ENCODE measurements at regions not wholly inside any gene's neighbourhood (a gene's known extent, or its start where the extent isn't known, plus 50 kb on each side); places are given as distances from the start of the nearest gene placed in this dataset.

DNA sequence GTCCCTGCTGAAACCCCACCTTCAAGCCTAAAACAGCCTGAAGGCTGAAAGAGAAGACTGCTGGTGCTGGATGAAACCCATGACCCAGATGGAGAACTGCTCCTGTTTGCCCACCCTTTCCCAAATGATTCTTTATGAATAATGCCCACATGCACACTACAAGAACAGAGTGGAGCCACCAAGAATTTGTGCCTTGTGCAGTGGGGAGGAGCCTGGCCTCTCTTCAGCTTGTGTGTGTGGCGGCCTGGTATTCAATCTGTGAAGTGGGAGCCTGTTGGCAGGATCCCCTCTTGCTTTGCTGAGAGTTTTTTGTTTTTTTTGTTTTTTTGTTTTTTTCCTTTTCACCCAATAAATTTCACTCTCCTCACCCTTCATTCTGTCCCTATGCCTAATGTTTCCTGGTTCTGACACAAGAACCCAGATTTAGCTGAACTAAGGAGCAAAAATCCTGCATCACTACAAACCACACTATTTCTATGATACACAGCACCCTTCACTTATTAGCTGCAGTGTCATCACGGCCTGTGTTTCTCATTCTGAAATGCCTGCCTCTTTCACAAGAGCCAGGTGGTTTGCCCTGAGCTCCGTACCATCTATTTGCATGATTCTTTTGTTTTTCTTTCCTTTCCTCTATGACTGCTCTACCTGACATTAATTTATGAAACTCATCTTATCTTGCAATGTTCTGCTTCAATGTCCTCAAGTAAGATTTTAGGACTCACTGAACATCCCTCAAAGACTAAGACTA is 585.5 kb upstream of the ATXN7L3B start:
- Histone ChIP-seq H3K4me3 (ENCODE audit: low read depth, low read length) (no peak overlapping the region), H3K27me3 (ENCODE audit: insufficient read depth, low read depth, severe bottlenecking) (no peaks in the 10 kb centered on the region), H3K9me3 (ENCODE audit: severe bottlenecking) (no peaks in the 10 kb centered on the region), H3K27ac (no peak overlapping the region), H3K36me3 (no peaks in the 10 kb centered on the region)
- no peak for DNase-seq
- TF ChIP-seq, protein P1, sequence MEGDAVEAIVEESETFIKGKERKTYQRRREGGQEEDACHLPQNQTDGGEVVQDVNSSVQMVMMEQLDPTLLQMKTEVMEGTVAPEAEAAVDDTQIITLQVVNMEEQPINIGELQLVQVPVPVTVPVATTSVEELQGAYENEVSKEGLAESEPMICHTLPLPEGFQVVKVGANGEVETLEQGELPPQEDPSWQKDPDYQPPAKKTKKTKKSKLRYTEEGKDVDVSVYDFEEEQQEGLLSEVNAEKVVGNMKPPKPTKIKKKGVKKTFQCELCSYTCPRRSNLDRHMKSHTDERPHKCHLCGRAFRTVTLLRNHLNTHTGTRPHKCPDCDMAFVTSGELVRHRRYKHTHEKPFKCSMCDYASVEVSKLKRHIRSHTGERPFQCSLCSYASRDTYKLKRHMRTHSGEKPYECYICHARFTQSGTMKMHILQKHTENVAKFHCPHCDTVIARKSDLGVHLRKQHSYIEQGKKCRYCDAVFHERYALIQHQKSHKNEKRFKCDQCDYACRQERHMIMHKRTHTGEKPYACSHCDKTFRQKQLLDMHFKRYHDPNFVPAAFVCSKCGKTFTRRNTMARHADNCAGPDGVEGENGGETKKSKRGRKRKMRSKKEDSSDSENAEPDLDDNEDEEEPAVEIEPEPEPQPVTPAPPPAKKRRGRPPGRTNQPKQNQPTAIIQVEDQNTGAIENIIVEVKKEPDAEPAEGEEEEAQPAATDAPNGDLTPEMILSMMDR (IDR thresholded peaks at IDR 0.05; ENCODE audit: low read depth, low read length), result no peak

DNA sequence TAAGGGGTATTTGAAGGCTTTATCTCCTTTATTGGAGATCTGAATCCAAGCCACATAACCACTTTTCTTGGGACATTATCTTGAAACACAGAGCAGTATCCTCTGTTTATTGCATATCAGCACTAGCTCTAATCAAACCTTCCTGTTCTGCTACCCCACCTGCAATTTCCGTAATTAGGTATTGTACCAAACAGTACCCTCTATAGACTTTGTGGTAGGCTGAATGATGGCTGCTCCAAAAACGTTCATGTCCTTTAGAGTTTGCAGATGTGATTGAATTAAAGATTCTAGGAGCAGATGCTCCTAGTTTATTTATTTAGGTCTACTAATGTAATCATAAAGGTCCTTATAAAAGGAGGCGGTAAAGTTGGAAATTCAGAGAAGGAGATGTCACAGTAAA is 573.0 kb upstream of the ATXN7L3B start:
- Histone ChIP-seq H3K27ac (no peak overlapping the region), H3K27me3 (ENCODE audit: insufficient read depth, low read depth, severe bottlenecking) (no peaks in the 10 kb centered on the region), H3K9me3 (ENCODE audit: severe bottlenecking) (no peaks in the 10 kb centered on the region), H3K4me3 (ENCODE audit: low read depth, low read length) (no peak overlapping the region), H3K36me3 (no peaks in the 10 kb centered on the region)
- DNase-seq, result no peak
- TF ChIP-seq, protein P1 (IDR thresholded peaks at IDR 0.05; ENCODE audit: low read depth, low read length), result no peak

DNA sequence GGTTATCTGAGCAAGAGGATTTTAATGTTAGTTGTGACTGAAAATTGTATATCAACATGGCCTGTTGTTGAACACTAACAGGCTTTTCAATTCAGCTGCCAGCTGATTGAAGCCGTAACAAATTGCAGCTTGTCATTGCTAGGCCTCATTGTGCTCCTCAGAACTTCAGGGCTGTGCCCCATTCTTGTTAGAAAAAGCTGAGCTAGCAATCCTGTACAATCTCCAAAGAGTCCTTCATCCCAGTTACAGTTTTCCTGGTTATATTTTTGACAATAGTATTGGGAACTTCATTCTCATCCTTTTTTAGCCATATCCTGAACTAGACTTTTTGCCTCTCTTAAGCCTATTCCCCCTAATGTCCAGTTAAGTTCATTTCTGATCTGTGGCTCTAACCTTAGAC is 564.1 kb upstream of the ATXN7L3B start:
- Histone ChIP-seq H3K9me3 (ENCODE audit: severe bottlenecking) (no peaks in the 10 kb centered on the region), H3K27ac (no peak overlapping the region), H3K27me3 (ENCODE audit: insufficient read depth, low read depth, severe bottlenecking) (no peaks in the 10 kb centered on the region), H3K36me3 (no peaks in the 10 kb centered on the region), H3K4me3 (ENCODE audit: low read depth, low read length) (no peak overlapping the region)
- no peak for DNase-seq
- TF ChIP-seq, protein P1 (IDR thresholded peaks at IDR 0.05; ENCODE audit: low read depth, low read length), result no peak

DNA sequence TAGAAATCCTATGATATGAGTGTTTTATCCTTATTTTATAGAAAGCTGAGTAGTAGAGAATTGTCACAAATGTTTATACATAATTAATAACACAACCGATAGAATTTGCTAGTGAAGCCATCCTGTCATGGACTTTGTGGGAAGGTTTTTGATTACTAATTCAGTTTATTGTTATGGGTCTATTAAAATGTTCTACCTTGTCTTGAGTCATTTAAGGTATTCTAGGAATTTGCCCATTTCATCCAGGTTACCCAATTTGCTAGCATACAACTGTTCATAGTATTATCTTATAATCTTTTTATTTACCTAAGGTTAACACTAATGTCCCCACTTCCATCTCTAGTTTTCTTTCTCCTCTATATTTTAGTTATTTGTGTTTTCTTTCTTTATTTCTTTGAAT is 553.1 kb upstream of the ATXN7L3B start:
- Histone ChIP-seq H3K9me3 (ENCODE audit: severe bottlenecking) (no peaks in the 10 kb centered on the region), H3K27ac (no peak overlapping the region), H3K36me3 (no peaks in the 10 kb centered on the region), H3K27me3 (ENCODE audit: insufficient read depth, low read depth, severe bottlenecking) (no peaks in the 10 kb centered on the region), H3K4me3 (ENCODE audit: low read depth, low read length) (no peak overlapping the region)
- TF ChIP-seq, protein P1 (IDR thresholded peaks at IDR 0.05; ENCODE audit: low read depth, low read length), result no peak
- no peak for DNase-seq

DNA sequence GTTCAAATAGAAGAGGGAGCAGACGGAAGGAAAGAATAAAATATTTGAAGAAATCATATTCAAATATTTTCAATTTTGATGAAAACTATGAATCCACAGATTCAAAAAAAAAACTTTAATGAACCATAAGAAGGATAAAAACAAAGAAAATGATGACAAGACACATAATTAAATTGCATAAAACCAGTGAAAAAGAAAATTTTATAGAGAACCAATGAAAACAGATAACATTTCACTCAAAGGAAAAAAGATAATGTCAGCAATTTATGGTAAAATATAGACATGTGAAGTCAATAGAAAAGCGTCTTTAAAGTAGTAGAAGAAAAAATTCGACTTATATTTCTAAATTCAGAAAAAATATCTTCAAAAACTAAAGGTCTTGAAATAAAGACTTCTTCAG is 546.5 kb upstream of the ATXN7L3B start:
- Histone ChIP-seq H3K4me3 (ENCODE audit: low read depth, low read length) (no peak overlapping the region), H3K27me3 (ENCODE audit: insufficient read depth, low read depth, severe bottlenecking) (no peaks in the 10 kb centered on the region), H3K27ac (no peak overlapping the region), H3K36me3 (no peaks in the 10 kb centered on the region), H3K9me3 (ENCODE audit: severe bottlenecking) (no peaks in the 10 kb centered on the region)
- TF ChIP-seq, protein P1 (IDR thresholded peaks at IDR 0.05; ENCODE audit: low read depth, low read length), result no peak
- DNase-seq, result no peak

DNA sequence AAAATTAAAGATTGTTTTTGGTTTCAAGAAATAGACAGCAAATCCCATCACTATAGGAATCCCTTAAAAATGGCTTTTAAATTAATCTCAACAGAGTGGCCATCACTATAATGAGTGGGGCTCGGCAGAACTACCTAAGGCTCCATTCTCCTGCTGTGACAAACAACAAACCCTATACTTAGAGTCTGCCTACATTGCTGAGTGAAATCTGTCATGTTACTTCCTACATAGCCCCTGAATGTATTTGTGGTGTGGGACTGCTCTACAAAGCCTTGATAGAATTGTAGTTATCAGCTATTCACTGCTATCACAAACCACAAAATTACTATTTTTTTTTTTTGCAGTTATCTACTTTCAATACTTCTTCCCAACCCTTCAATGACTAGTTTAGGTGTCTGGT is 538.7 kb upstream of the ATXN7L3B start:
- TF ChIP-seq, protein P1 (IDR thresholded peaks at IDR 0.05; ENCODE audit: low read depth, low read length), result no peak
- no peaks in the 10 kb centered on the region for H3K36me3 ChIP-seq
- H3K27ac ChIP-seq, result no peak overlapping the region
- H3K27me3 ChIP-seq (ENCODE audit: insufficient read depth, low read depth, severe bottlenecking), result no peaks in the 10 kb centered on the region
- no peak for DNase-seq
- H3K4me3 ChIP-seq (ENCODE audit: low read depth, low read length), result no peak overlapping the region
- no peaks in the 10 kb centered on the region for H3K9me3 ChIP-seq (ENCODE audit: severe bottlenecking)

Data from WERI-Rb-1 (cell line).